HEK293 (cell line): ENCODE measurements at regions not wholly inside any gene's neighbourhood (a gene's known extent, or its start where the extent isn't known, plus 50 kb on each side); places are given as distances from the start of the nearest gene placed in this dataset.

Experiments
- MYNN ChIP-seq: fragments of 450-650 bp; formaldehyde crosslinking; IDR thresholded peaks from 2 replicates; pipeline ENCODE4 v1.5.1; 2016; ENCODE audit warnings: missing biosample characterization, missing genetic modification characterization, borderline replicate concordance
- SALL2 ChIP-seq: fragments of 450-650 bp; formaldehyde crosslinking; IDR thresholded peaks from 2 replicates; pipeline ENCODE4 v1.5.0; 2017; ENCODE audit warnings: missing biosample characterization, mild to moderate bottlenecking, missing genetic modification characterization, borderline replicate concordance
- SETDB1 ChIP-seq: IDR thresholded peaks from one replicate; pipeline ENCODE4 v1.6.1; 2017; ENCODE audit warnings: mild to moderate bottlenecking, low read length, moderate library complexity, mixed read lengths; ENCODE audit not compliant: insufficient read length
- YY1 ChIP-seq: fragments of 450-650 bp; formaldehyde crosslinking; IDR thresholded peaks from 2 replicates; pipeline ENCODE4 v1.5.1; 2018; ENCODE audit warnings: missing biosample characterization, missing genetic modification characterization
- ZBTB1 ChIP-seq: fragments of 450-650 bp; formaldehyde crosslinking; IDR thresholded peaks from 2 replicates; pipeline ENCODE4 v1.5.1; 2016; ENCODE audit warnings: missing biosample characterization, missing genetic modification characterization
- ZNF121 ChIP-seq: fragments of 450-650 bp; formaldehyde crosslinking; IDR thresholded peaks from 2 replicates; pipeline ENCODE4 v1.5.1; 2016; ENCODE audit warnings: missing biosample characterization, missing genetic modification characterization
- ZNF274 ChIP-seq, 2 experiments: fragments of 200-500 bp in 1 of 2; fragments of 450-650 bp in 1 of 2; sonication (Bioruptor generic) in 1 of 2; formaldehyde crosslinking in 1 of 2; IDR thresholded peaks; 2 replicates each; pipeline versions ENCODE4 v1.5.1 to v1.6.1; 2014 to 2016; ENCODE audit warnings: borderline replicate concordance in 1 of 2, inconsistent platforms in 1 of 2, low read length in 1 of 2, missing biosample characterization in 1 of 2, missing genetic modification characterization in 1 of 2
- ZNF404 ChIP-seq: fragments of 450-650 bp; formaldehyde crosslinking; IDR thresholded peaks from 2 replicates; pipeline ENCODE4 v1.5.1; 2017; ENCODE audit warnings: missing biosample characterization, missing genetic modification characterization
- ZNF423 ChIP-seq: fragments of 450-650 bp; formaldehyde crosslinking; IDR thresholded peaks from 2 replicates; pipeline ENCODE4 v1.5.1; 2016; ENCODE audit warnings: missing biosample characterization, missing genetic modification characterization
- ZNF510 ChIP-seq: fragments of 450-650 bp; formaldehyde crosslinking; IDR thresholded peaks from 2 replicates; pipeline ENCODE4 v1.5.1; 2018; ENCODE audit warnings: mild to moderate bottlenecking, missing genetic modification characterization, missing biosample characterization; ENCODE audit not compliant: insufficient replicate concordance
- ZNF785 ChIP-seq: fragments of 450-650 bp; formaldehyde crosslinking; IDR thresholded peaks from 2 replicates; pipeline ENCODE4 v1.5.1; 2016; ENCODE audit warnings: missing biosample characterization, missing genetic modification characterization
- TF ChIP-seq, protein P1 (sequence below): fragments of 450-650 bp; formaldehyde crosslinking; IDR thresholded peaks from 2 replicates; pipeline ENCODE4 v1.5.1; 2016; ENCODE audit warnings: missing biosample characterization, missing genetic modification characterization
- TF ChIP-seq, protein P2 (sequence below): fragments of 450-650 bp; formaldehyde crosslinking; IDR thresholded peaks from 2 replicates; pipeline ENCODE4 v1.5.1; 2016; ENCODE audit warnings: missing biosample characterization, missing genetic modification characterization

DNA sequence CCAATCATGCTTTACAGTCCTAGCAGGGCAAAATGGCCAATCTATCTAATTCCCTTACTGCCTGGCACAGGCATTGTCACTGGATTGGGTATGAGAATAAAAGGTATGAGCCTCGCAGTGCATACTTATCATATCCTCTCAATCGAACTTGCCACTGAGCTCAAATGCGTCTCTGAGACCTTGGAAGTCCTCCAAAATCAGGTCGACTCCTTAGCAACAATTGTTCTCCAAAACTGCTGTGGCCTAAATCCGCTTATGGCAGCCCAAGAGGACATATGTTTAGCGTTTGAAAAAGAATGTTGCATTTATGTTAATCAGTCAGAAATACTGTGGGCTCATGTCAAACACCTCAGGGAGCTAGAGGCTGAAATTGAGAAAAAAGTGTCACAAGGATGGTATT lies 69.7 kb downstream of the SPIN4 start:
- no peak for TF ChIP-seq MYNN
- TF ChIP-seq, protein P1, sequence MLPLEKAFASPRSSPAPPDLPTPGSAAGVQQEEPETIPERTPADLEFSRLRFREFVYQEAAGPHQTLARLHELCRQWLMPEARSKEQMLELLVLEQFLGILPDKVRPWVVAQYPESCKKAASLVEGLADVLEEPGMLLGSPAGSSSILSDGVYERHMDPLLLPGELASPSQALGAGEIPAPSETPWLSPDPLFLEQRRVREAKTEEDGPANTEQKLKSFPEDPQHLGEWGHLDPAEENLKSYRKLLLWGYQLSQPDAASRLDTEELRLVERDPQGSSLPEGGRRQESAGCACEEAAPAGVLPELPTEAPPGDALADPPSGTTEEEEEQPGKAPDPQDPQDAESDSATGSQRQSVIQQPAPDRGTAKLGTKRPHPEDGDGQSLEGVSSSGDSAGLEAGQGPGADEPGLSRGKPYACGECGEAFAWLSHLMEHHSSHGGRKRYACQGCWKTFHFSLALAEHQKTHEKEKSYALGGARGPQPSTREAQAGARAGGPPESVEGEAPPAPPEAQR (tag by site-specific recombination): no peak
- TF ChIP-seq, protein P2, sequence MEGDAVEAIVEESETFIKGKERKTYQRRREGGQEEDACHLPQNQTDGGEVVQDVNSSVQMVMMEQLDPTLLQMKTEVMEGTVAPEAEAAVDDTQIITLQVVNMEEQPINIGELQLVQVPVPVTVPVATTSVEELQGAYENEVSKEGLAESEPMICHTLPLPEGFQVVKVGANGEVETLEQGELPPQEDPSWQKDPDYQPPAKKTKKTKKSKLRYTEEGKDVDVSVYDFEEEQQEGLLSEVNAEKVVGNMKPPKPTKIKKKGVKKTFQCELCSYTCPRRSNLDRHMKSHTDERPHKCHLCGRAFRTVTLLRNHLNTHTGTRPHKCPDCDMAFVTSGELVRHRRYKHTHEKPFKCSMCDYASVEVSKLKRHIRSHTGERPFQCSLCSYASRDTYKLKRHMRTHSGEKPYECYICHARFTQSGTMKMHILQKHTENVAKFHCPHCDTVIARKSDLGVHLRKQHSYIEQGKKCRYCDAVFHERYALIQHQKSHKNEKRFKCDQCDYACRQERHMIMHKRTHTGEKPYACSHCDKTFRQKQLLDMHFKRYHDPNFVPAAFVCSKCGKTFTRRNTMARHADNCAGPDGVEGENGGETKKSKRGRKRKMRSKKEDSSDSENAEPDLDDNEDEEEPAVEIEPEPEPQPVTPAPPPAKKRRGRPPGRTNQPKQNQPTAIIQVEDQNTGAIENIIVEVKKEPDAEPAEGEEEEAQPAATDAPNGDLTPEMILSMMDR (tag by site-specific recombination): no peak
- no peak for TF ChIP-seq ZNF404 (tag by site-specific recombination)
- no peak for TF ChIP-seq SALL2 (tag by site-specific recombination)
- TF ChIP-seq SETDB1: no peak
- no peak for TF ChIP-seq ZNF121 (tag by site-specific recombination)
- no peak for TF ChIP-seq YY1 (tag by site-specific recombination)
- TF ChIP-seq ZNF785: no peak
- no peak for TF ChIP-seq ZNF274 (IDR thresholded peaks at IDR 0.05; ENCODE audit: low read length)
- TF ChIP-seq ZNF274 (tag by site-specific recombination; IDR thresholded peaks at IDR 0.05; ENCODE audit: borderline replicate concordance): no peak
- no peak for TF ChIP-seq ZBTB1
- no peak for TF ChIP-seq ZNF423
- no peak for TF ChIP-seq ZNF510 (tag by site-specific recombination)
